MM.1S (cell line): ENCODE measurements at regions not wholly inside any gene's neighbourhood (a gene's known extent, or its start where the extent isn't known, plus 50 kb on each side); places are given as distances from the start of the nearest gene placed in this dataset.

ENCODE experiments used
- EZH2 ChIP-seq: fragments of 300-600 bp; sonication (generic); optimal IDR thresholded peaks from 2 replicates; pipeline ENCODE3; 2017; ENCODE audit warnings: low read depth, mild to moderate bottlenecking, antibody characterized with exemption, low read length, mixed read lengths
- EZH2phosphoT487 ChIP-seq: fragments of 300-600 bp; sonication (generic); IDR thresholded peaks from 2 replicates; pipeline ENCODE4 v1.6.1; 2018; ENCODE audit warnings: antibody characterized with exemption, low read length

GRCh38 chr9:1267581-1267980, 217.4 kb downstream of the DMRT2 start:
- TF ChIP-seq EZH2 (no peak), EZH2phosphoT487 (no peak)
